ENCODE measurements at regions not wholly inside any gene's neighbourhood (a gene's known extent, or its start where the extent isn't known, plus 50 kb on each side); places are given as distances from the start of the nearest gene placed in this dataset.

DNA sequence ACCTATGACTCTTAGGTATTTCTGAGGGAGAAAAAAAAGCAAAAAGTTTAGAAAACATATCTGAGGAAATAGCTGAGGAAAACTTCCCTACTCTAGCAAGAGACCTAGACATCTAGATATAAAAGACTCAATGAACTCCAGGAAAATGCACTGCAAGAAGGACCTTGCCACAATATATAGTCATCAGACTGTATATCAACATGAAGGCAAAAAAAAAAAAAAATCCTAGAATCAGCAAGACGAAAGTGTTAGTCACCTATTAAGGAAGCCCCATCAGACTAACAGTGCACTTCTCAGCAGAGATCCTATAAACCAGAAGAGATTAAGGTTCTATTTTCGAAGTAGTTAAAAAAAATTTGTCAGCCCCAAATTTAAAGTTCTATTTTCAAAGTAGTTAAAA is 166.2 kb downstream of the TMEM38B start:
- no peak for TF ChIP-seq POLR2A (IDR thresholded peaks at IDR 0.05; ENCODE audit: low read length)
- TF ChIP-seq GATA1 (IDR thresholded peaks at IDR 0.05; ENCODE audit: low read depth, low read length): no peak
